SK-MEL-5 (cell line): ENCODE measurements at regions not wholly inside any gene's neighbourhood (a gene's known extent, or its start where the extent isn't known, plus 50 kb on each side); places are given as distances from the start of the nearest gene placed in this dataset.

Experiments used
- DNase-seq: peaks from one replicate; pipeline ENCODE4 v3.0.0-alpha.2; 2016; ENCODE audit warnings: low read depth, low spot score
- in situ Hi-C: cut with HindIII; loops from 2 replicates; pipeline ENCODE4 v1.10.0; 2016; ENCODE audit warnings: low sequenced_read_pairs, high pct_unique_total_duplicates, low pct_unique_long_range_greater_than_20kb

GRCh38 chr6:91781946-91782345 lies 1195.1 kb upstream of the MAP3K7 start:
- peak; percentile 72 for DNase-seq
- in situ Hi-C loops = no loop called here

GRCh38 chr6:91780270-91780669 lies 1193.4 kb upstream of the MAP3K7 start:
- in situ Hi-C loops = no loop called here
- DNase-seq = no peak

- no peak for DNase-seq
- in situ Hi-C loops = no loop called here
These were observed 1174.7 kb upstream of the MAP3K7 start for GRCh38 chr6:91761621-91762020.

GRCh38 chr6:91754691-91755090 lies 1167.8 kb upstream of the MAP3K7 start:
- in situ Hi-C loops = no loop called here
- no peak for DNase-seq

GRCh38 chr6:91751526-91751925 lies 1164.7 kb upstream of the MAP3K7 start:
- peak; percentile 27 for DNase-seq
- in situ Hi-C loops = no loop called here

GRCh38 chr6:91744566-91744965 lies 1157.7 kb upstream of the MAP3K7 start:
- DNase-seq = no peak
- in situ Hi-C loops = no loop called here

GRCh38 chr6:91743756-91744155 lies 1156.9 kb upstream of the MAP3K7 start:
- DNase-seq = peak; percentile 29
- in situ Hi-C loops = no loop called here

- in situ Hi-C loops = no loop called here
- DNase-seq = no peak
These were observed 1145.1 kb upstream of the MAP3K7 start for GRCh38 chr6:91731939-91732338.

- in situ Hi-C loops = no loop called here
- no peak for DNase-seq
These were observed 1143.8 kb upstream of the MAP3K7 start for GRCh38 chr6:91730710-91731109.

GRCh38 chr6:91720324-91720723 lies 1133.5 kb upstream of the MAP3K7 start:
- DNase-seq = no peak
- in situ Hi-C loops = no loop called here

- DNase-seq = no peak
- in situ Hi-C loops = no loop called here
These were observed 1132.5 kb upstream of the MAP3K7 start for GRCh38 chr6:91719414-91719813.

- DNase-seq = no peak
- in situ Hi-C loops = no loop called here
These were observed 1131.3 kb upstream of the MAP3K7 start for GRCh38 chr6:91718198-91718597.

GRCh38 chr6:91717094-91717493 lies 1130.2 kb upstream of the MAP3K7 start:
- no peak for DNase-seq
- in situ Hi-C loops = no loop called here

GRCh38 chr6:91716361-91716760 lies 1129.5 kb upstream of the MAP3K7 start:
- no peak for DNase-seq
- in situ Hi-C loops = no loop called here

GRCh38 chr6:91715171-91715805 lies 1128.4 kb upstream of the MAP3K7 start:
- DNase-seq = no peak
- in situ Hi-C loops = no loop called here

GRCh38 chr6:91713911-91714310 lies 1127.0 kb upstream of the MAP3K7 start:
- no peak for DNase-seq
- in situ Hi-C loops = no loop called here

- DNase-seq = no peak
- in situ Hi-C loops = no loop called here
These were observed 1124.6 kb upstream of the MAP3K7 start for GRCh38 chr6:91711518-91711917.

GRCh38 chr6:91710342-91710741 lies 1123.5 kb upstream of the MAP3K7 start:
- in situ Hi-C loops = no loop called here
- DNase-seq = peak; percentile 83

- in situ Hi-C loops = no loop called here
- no peak for DNase-seq
These were observed 1121.7 kb upstream of the MAP3K7 start for GRCh38 chr6:91708534-91708933.

GRCh38 chr6:91705646-91706045 lies 1118.8 kb upstream of the MAP3K7 start:
- in situ Hi-C loops = no loop called here
- no peak for DNase-seq
